Ishikawa (cell line): ENCODE measurements at regions not wholly inside any gene's neighbourhood (a gene's known extent, or its start where the extent isn't known, plus 50 kb on each side); places are given as distances from the start of the nearest gene placed in this dataset.

ENCODE experiments used
- CEBPB ChIP-seq: IDR thresholded peaks from 2 replicates; pipeline ENCODE4 v1.6.1; 2012
- CREB1 ChIP-seq: IDR thresholded peaks from 2 replicates; pipeline ENCODE4 v1.6.1; 2012; ENCODE audit warnings: low read depth
- EP300 ChIP-seq: IDR thresholded peaks from 2 replicates; pipeline ENCODE4 v1.6.1; 2012; ENCODE audit warnings: borderline replicate concordance
- FOXM1 ChIP-seq: IDR thresholded peaks from 2 replicates; pipeline ENCODE4 v1.6.1; 2012; ENCODE audit warnings: low read depth, borderline replicate concordance
- MAX ChIP-seq: IDR thresholded peaks from 2 replicates; pipeline ENCODE4 v1.6.1; 2012
- RAD21 ChIP-seq: IDR thresholded peaks from 2 replicates; pipeline ENCODE4 v1.6.1; 2012; ENCODE audit warnings: low read depth
- REST ChIP-seq: IDR thresholded peaks from 2 replicates; pipeline ENCODE4 v1.6.1; 2012; ENCODE audit warnings: low read depth, mild to moderate bottlenecking
- TAF1 ChIP-seq: IDR thresholded peaks from 2 replicates; pipeline ENCODE4 v1.6.1; 2012; ENCODE audit warnings: low read depth, mild to moderate bottlenecking
- TEAD4 ChIP-seq: IDR thresholded peaks from 2 replicates; pipeline ENCODE4 v1.6.1; 2012
- YY1 ChIP-seq: IDR thresholded peaks from 2 replicates; pipeline ENCODE4 v1.6.1; 2012; ENCODE audit warnings: low read depth
- ZBTB7A ChIP-seq: IDR thresholded peaks from 2 replicates; pipeline ENCODE4 v1.6.1; 2012; ENCODE audit warnings: low read depth

GRCh38 chr6:747921-748320 lies 55.0 kb upstream of the EXOC2 start:
- TF ChIP-seq RAD21: no peak
- TF ChIP-seq TEAD4: no peak
- no peak for TF ChIP-seq CEBPB
- no peak for TF ChIP-seq ZBTB7A
- no peak for TF ChIP-seq EP300
- TF ChIP-seq YY1: no peak
- TF ChIP-seq MAX: no peak
- no peak for TF ChIP-seq CREB1
- TF ChIP-seq TAF1: no peak
- TF ChIP-seq REST: no peak
- TF ChIP-seq FOXM1: no peak
